Upper lobe of left lung (tissue), 6 donors: ENCODE measurements at regions not wholly inside any gene's neighbourhood (a gene's known extent, or its start where the extent isn't known, plus 50 kb on each side); places are given as distances from the start of the nearest gene placed in this dataset.

Experiments used
- ATAC-seq, 2 donors: fragments of 200-7000 bp; cut with Tn5 transposase; one replicate each; pipeline ENCODE4 v1.9.1; 2022; ENCODE audit warnings: mild to moderate bottlenecking in 2 of 2, moderate library complexity in 2 of 2; ENCODE audit not compliant: low FRiP score in 2 of 2
- DNase-seq, 2 donors: peaks; one replicate each; pipeline ENCODE4 v3.0.0-alpha.2; 2019 to 2020
- H3K27ac ChIP-seq, 4 donors: fragments of 200-600 bp; sonication (generic); one replicate each; pipeline ENCODE4 v1.5.1; 2016 to 2019
- H3K27me3 ChIP-seq, 4 donors: fragments of 200-600 bp; sonication (generic); one replicate each; pipeline ENCODE4 v1.5.1; 2017 to 2019
- H3K36me3 ChIP-seq, 4 donors: fragments of 200-600 bp; sonication (generic); one replicate each; pipeline ENCODE4 v1.5.1; 2016 to 2019
- H3K4me1 ChIP-seq, 4 donors: fragments of 200-600 bp; sonication (generic); one replicate each; pipeline ENCODE4 v1.5.1; 2018 to 2019
- H3K4me3 ChIP-seq, 4 donors: fragments of 200-600 bp; sonication (generic); one replicate each; pipeline ENCODE4 v1.5.1; 2017 to 2019; ENCODE audit warnings: mild to moderate bottlenecking in 2 of 4, moderate library complexity in 1 of 4
- H3K9me3 ChIP-seq, 4 donors: fragments of 200-600 bp; sonication (generic); one replicate each; pipeline ENCODE4 v1.5.1; 2018 to 2019
- EP300 ChIP-seq, 4 donors: sonication (generic); formaldehyde crosslinking; IDR thresholded peaks; one replicate each; pipeline ENCODE4 v1.5.1; 2017; ENCODE audit warnings: antibody characterized with exemption in 4 of 4, control low read depth in 2 of 4
- POLR2A ChIP-seq, 4 donors: fragments of 450-650 bp; IDR thresholded peaks; one replicate each; pipeline ENCODE4 v1.5.1; 2016 to 2017; ENCODE audit warnings: antibody characterized with exemption in 4 of 4, mild to moderate bottlenecking in 2 of 4
- POLR2AphosphoS5 ChIP-seq, 2 donors: sonication (generic); formaldehyde crosslinking; IDR thresholded peaks; one replicate each; pipeline ENCODE4 v1.5.1; 2017; ENCODE audit warnings: antibody characterized with exemption in 2 of 2
- WGBS, 2 donors: methylation state at CpG; one replicate each; pipeline ENCODE4 v1.1.5; 2017 to 2018; 5-methylcytosine and 5-hydroxymethylcytosine counted together
- TF ChIP-seq, protein P1 (sequence below), 6 experiments: fragments of 450-650 bp in 4 of 6; fragments of 200-600 bp in 2 of 6; sonication (generic) in 2 of 6; IDR thresholded peaks; one replicate each; pipeline ENCODE4 v1.5.1; 2016 to 2019; ENCODE audit warnings: antibody characterized with exemption in 6 of 6
- donor health status: DM: no; HTN: no; CAD: no; lungs with moderate emphysema.
- donor health status: DM: no; HTN: yes; CAD: no; lungs with severe emphysema.

DNA sequence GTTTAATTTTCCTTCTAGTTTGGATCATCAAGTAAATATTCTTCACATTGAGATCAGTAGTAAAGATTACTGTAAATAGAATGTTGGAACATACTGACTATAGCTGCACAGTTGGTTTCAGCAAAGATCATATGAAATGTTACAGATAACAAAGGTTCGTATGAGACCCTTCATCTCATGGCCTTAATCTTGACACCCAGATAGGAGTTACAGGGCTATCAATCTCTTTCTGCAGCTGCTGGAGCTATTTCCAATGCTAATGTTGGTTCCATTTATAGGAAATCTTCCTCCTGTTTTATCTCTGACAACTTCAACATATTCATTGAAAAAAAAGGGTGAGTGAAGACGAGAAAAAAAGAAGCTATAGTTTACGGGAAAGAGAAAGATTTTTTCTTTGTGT lies 495.6 kb downstream of the JRKL start:
- no peak for DNase-seq
- ATAC-seq = no peak
- no peak overlapping the region for H3K27ac ChIP-seq
- no peaks in the 10 kb centered on the region for H3K27me3 ChIP-seq
- 61 to 64% methylated on average over 3 of the region's 3 CpGs for WGBS, 2 donors
- no peaks in the 10 kb centered on the region for H3K9me3 ChIP-seq
- H3K4me1 ChIP-seq = no peaks in the 10 kb centered on the region
- TF ChIP-seq EP300 (IDR thresholded peaks at IDR 0.05) (no peak), POLR2AphosphoS5 (IDR thresholded peaks at IDR 0.05) (no peak), POLR2A (IDR thresholded peaks at IDR 0.05) (no peak)
- TF ChIP-seq, protein P1, sequence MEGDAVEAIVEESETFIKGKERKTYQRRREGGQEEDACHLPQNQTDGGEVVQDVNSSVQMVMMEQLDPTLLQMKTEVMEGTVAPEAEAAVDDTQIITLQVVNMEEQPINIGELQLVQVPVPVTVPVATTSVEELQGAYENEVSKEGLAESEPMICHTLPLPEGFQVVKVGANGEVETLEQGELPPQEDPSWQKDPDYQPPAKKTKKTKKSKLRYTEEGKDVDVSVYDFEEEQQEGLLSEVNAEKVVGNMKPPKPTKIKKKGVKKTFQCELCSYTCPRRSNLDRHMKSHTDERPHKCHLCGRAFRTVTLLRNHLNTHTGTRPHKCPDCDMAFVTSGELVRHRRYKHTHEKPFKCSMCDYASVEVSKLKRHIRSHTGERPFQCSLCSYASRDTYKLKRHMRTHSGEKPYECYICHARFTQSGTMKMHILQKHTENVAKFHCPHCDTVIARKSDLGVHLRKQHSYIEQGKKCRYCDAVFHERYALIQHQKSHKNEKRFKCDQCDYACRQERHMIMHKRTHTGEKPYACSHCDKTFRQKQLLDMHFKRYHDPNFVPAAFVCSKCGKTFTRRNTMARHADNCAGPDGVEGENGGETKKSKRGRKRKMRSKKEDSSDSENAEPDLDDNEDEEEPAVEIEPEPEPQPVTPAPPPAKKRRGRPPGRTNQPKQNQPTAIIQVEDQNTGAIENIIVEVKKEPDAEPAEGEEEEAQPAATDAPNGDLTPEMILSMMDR (IDR thresholded peaks at IDR 0.05) = no peak
- H3K36me3 ChIP-seq = no peaks in the 10 kb centered on the region
- no peak overlapping the region for H3K4me3 ChIP-seq

- no peak overlapping the region for H3K27ac ChIP-seq
- DNase-seq = no peak
- no peaks in the 10 kb centered on the region for H3K36me3 ChIP-seq
- WGBS, 2 donors = 86 to 88% methylated on average over 2 of the region's 2 CpGs
- no peaks in the 10 kb centered on the region for H3K4me1 ChIP-seq
- H3K4me3 ChIP-seq = no peak overlapping the region
- TF ChIP-seq EP300 (IDR thresholded peaks at IDR 0.05) (no peak), POLR2AphosphoS5 (IDR thresholded peaks at IDR 0.05) (no peak)
- TF ChIP-seq, protein P1 (IDR thresholded peaks at IDR 0.05) = no peak
- no peak for ATAC-seq
- H3K9me3 ChIP-seq = no peaks in the 10 kb centered on the region
- no peaks in the 10 kb centered on the region for H3K27me3 ChIP-seq
Measured at GRCh38 chr11:96885912-96886311, 496.1 kb downstream of the JRKL start.

GRCh38 chr11:96893988-96894387 lies 504.2 kb downstream of the JRKL start:
- no peaks in the 10 kb centered on the region for H3K27me3 ChIP-seq
- no peaks in the 10 kb centered on the region for H3K4me1 ChIP-seq
- ATAC-seq = no peak
- DNase-seq = no peak
- WGBS, 2 donors = 54 to 64% methylated on average over 3 of the region's 3 CpGs
- no peaks in the 10 kb centered on the region for H3K36me3 ChIP-seq
- H3K27ac ChIP-seq = no peak overlapping the region
- H3K9me3 ChIP-seq = no peaks in the 10 kb centered on the region
- TF ChIP-seq, protein P1 (IDR thresholded peaks at IDR 0.05) = no peak
- no peak for TF ChIP-seq POLR2AphosphoS5 (IDR thresholded peaks at IDR 0.05)
- TF ChIP-seq POLR2A (IDR thresholded peaks at IDR 0.05) = no peak
- no peak for TF ChIP-seq EP300 (IDR thresholded peaks at IDR 0.05)
- no peak overlapping the region for H3K4me3 ChIP-seq

GRCh38 chr11:96894587-96894986 lies 504.8 kb downstream of the JRKL start:
- no peaks in the 10 kb centered on the region for H3K36me3 ChIP-seq
- H3K4me3 ChIP-seq = no peak overlapping the region
- ATAC-seq (no peak), DNase-seq (no peak)
- no peak overlapping the region for H3K27ac ChIP-seq
- no peaks in the 10 kb centered on the region for H3K9me3 ChIP-seq
- TF ChIP-seq, protein P1 (IDR thresholded peaks at IDR 0.05) = no peak
- no peak for TF ChIP-seq POLR2A (IDR thresholded peaks at IDR 0.05)
- TF ChIP-seq POLR2AphosphoS5 (IDR thresholded peaks at IDR 0.05) = no peak
- TF ChIP-seq EP300 (IDR thresholded peaks at IDR 0.05) = no peak
- H3K27me3 ChIP-seq = no peaks in the 10 kb centered on the region
- 32 to 45% methylated on average over 1 of the region's 1 CpG for WGBS, 2 donors
- H3K4me1 ChIP-seq = no peaks in the 10 kb centered on the region

DNA sequence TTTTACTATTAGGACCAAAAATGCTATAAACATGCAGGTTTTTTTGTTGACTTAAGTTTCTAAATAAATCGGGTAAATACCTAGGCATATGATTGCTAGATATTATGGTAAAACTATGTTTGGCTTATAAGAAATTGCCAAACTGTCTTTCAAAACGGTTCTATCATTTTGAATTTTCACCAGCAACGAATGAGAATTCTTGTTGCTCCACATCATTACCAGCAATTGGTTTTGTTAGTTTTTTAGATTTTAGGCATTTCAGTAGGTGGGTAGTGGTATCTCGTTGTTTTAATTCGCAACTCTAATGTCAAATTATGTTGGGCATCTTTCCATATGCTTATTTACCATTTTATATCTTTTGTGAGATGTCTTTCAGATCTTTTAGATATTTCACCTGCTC lies 510.2 kb downstream of the JRKL start:
- TF ChIP-seq POLR2A (IDR thresholded peaks at IDR 0.05) (no peak), EP300 (IDR thresholded peaks at IDR 0.05) (no peak)
- TF ChIP-seq, protein P1 (IDR thresholded peaks at IDR 0.05) = no peak
- WGBS, 2 donors = 83 to 91% methylated on average over 5 of the region's 5 CpGs
- ATAC-seq = no peak
- no peaks in the 10 kb centered on the region for H3K27me3 ChIP-seq
- no peak overlapping the region for H3K27ac ChIP-seq
- no peak overlapping the region for H3K4me3 ChIP-seq
- H3K9me3 ChIP-seq = no peaks in the 10 kb centered on the region
- no peaks in the 10 kb centered on the region for H3K4me1 ChIP-seq
- DNase-seq = no peak
- H3K36me3 ChIP-seq = no peaks in the 10 kb centered on the region
